ENCODE measurements at regions not wholly inside any gene's neighbourhood (a gene's known extent, or its start where the extent isn't known, plus 50 kb on each side); places are given as distances from the start of the nearest gene placed in this dataset.

DNA sequence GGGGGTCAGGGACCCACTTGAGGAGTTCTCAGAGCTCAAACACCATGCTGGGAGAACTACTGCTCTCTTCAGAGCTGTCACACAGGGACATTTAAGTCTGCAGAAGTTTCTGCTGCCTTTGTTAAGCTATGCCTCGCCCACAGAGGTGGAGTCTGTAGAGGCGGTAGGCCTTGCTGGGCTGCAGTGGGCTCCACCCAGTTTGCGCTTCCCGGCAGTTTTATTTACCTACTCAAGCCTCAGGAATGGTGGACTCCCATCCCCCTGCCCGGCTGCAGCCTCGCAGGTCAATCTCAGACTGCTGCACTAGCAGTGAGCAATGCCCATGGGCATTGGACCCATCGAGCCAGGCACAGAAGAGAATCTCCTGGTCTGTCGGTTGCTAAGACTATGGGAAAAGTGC, 706.4 kb downstream of the LRRIQ3 start:
- TF ChIP-seq ZBTB4 (CRISPR knock-in tag; IDR thresholded peaks at IDR 0.05) (no peak), ATF3 (IDR thresholded peaks at IDR 0.05; ENCODE audit: borderline replicate concordance, extremely low read depth, low read depth, low read length) (no peak)
- intact Hi-C loops (cut with micrococcal nuclease; ENCODE audit: unreplicated experiment) (no loop called here), in situ Hi-C loops (cut with MboI) (no loop called here)
- Histone ChIP-seq H3K4me1 (ENCODE audit: control insufficient read depth, insufficient read depth, low read length) (no peaks in the 10 kb centered on the region), H4K20me1 (ENCODE audit: control insufficient read depth, insufficient read depth) (no peaks in the 10 kb centered on the region), H3K4me2 (ENCODE audit: control insufficient read depth, insufficient read depth) (no peak overlapping the region), H3K36me3 (ENCODE audit: control insufficient read depth in 2 of 2, insufficient read depth in 2 of 2, low read length in 1 of 2) (no peaks in the 10 kb centered on the region), H2AFZ (ENCODE audit: control insufficient read depth, low read depth, low read length) (no peak overlapping the region), H3K9ac (ENCODE audit: control insufficient read depth, insufficient read depth, low read length) (no peak overlapping the region), H3K4me3 (no peak overlapping the region), H3K79me2 (ENCODE audit: control insufficient read depth, insufficient read depth, low read length) (no peaks in the 10 kb centered on the region), H3K9me3 (replicated peaks; ENCODE audit: control insufficient read depth, insufficient read depth, low read length) (no peaks in the 10 kb centered on the region), H3K27ac (ENCODE audit: control insufficient read depth, insufficient read depth) (no peak overlapping the region), H3K27me3 (replicated peaks in 1 of 2; ENCODE audit: control insufficient read depth in 2 of 2, insufficient read depth in 2 of 2, low read length in 1 of 2) (no peaks in the 10 kb centered on the region)
- ChIA-PET RAD21 (ENCODE audit: unreplicated experiment) (no interaction called here), SMC1A (ENCODE audit: uncharacterized antibody, unreplicated experiment) (no interaction called here), POLR2A (no interaction called here), CTCF (no interaction called here)
- no peak for ATAC-seq
- 39% methylated on average over 8 of the region's 8 CpGs for WGBS (ENCODE audit: insufficient coverage, insufficient replicate concordance, low lambda C conversion rate, missing lambda C conversion rate)
- no peak for DNase-seq (ENCODE audit: low read depth, low spot score)
- FAIRE-seq: no peak
- no TSS peak for BruUV-seq (replicated peaks)

DNA sequence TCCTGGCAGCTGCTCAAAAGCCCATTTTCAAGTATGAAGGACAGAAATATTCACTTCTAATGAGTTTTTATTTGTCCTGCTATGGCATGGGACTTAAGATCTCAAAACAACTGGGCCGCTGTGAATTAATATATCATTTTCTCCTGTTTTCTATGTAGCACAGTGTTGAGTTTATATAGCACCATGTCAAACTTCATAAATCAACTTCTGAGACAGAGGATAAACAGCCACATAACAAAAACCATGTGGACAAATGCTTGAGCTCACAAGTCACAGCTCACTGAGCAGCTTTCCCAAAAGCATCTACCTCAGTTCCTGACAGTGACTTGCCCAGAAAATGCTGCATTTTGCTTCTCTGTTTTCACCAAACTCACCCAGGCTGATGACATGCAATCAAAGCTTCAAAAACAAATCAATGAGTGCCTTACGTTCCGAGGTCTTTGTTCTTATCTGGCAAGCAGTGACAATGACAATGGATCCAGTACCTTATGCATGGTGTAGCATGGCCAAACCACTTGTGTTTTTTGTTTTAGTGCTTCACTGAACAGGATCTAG, 722.6 kb downstream of the LRRIQ3 start:
- intact Hi-C loops (cut with micrococcal nuclease; ENCODE audit: unreplicated experiment): no loop called here
- Histone ChIP-seq H3K9ac (ENCODE audit: control insufficient read depth, insufficient read depth, low read length) (no peak overlapping the region), H3K4me2 (ENCODE audit: control insufficient read depth, insufficient read depth) (no peak overlapping the region), H3K4me1 (ENCODE audit: control insufficient read depth, insufficient read depth, low read length) (no peaks in the 10 kb centered on the region), H3K79me2 (ENCODE audit: control insufficient read depth, insufficient read depth, low read length) (no peaks in the 10 kb centered on the region), H3K36me3 (ENCODE audit: control insufficient read depth in 2 of 2, insufficient read depth in 2 of 2, low read length in 1 of 2) (no peaks in the 10 kb centered on the region), H3K27me3 (replicated peaks in 1 of 2; ENCODE audit: control insufficient read depth in 2 of 2, insufficient read depth in 2 of 2, low read length in 1 of 2) (no peaks in the 10 kb centered on the region), H4K20me1 (ENCODE audit: control insufficient read depth, insufficient read depth) (no peaks in the 10 kb centered on the region), H3K4me3 (no peak overlapping the region), H3K9me3 (replicated peaks; ENCODE audit: control insufficient read depth, insufficient read depth, low read length) (no peaks in the 10 kb centered on the region), H3K27ac (ENCODE audit: control insufficient read depth, insufficient read depth) (no peak overlapping the region), H2AFZ (ENCODE audit: control insufficient read depth, low read depth, low read length) (no peak overlapping the region)
- in situ Hi-C loops (cut with MboI): no loop called here
- POLR2A ChIA-PET: no interaction called here
- TF ChIP-seq IRF4 (IDR thresholded peaks at IDR 0.05; ENCODE audit: low read depth, low read length) (no peak), MTA3 (IDR thresholded peaks at IDR 0.05; ENCODE audit: borderline replicate concordance, low read length) (no peak), HDGF (IDR thresholded peaks at IDR 0.05) (no peak), NFIC (IDR thresholded peaks at IDR 0.05; ENCODE audit: low read depth, low read length) (no peak), ATF3 (IDR thresholded peaks at IDR 0.05; ENCODE audit: borderline replicate concordance, extremely low read depth, low read depth, low read length) (no peak)
- RAD21 ChIA-PET (ENCODE audit: unreplicated experiment): no interaction called here
- 26% methylated on average over 3 of the region's 3 CpGs for WGBS (ENCODE audit: insufficient coverage, insufficient replicate concordance, low lambda C conversion rate, missing lambda C conversion rate)
- FAIRE-seq (no peak), ATAC-seq (no peak), DNase-seq (ENCODE audit: low read depth, low spot score) (no peak)
- SMC1A ChIA-PET (ENCODE audit: uncharacterized antibody, unreplicated experiment): interaction anchor here (1.8 kb wide), 1 partner anchor 10 kb away, joined by 4 read pairs; no protein-coding TSS in a partner anchor
- CTCF ChIA-PET: no interaction called here
- no TSS peak for BruUV-seq (replicated peaks)
